ENCODE measurements at regions not wholly inside any gene's neighbourhood (a gene's known extent, or its start where the extent isn't known, plus 50 kb on each side); places are given as distances from the start of the nearest gene placed in this dataset.

DNA sequence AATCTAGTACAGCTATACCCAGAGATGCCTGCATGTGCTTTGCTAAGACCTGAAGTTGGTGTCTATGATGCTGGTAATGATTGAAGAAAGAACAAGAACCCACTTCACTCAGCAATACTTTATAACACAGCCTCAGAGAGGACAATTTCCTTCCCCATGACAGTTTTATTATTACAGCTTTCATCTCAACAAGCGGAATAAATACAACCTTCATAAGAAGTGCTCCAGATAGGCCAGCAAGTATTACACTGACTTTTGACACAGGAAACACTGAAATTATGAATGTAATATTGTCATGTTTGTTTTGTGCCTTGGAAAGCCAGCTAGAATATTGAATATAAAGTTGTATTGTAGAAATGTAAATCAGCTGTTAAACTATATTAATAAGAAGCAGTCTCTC is 557.4 kb upstream of the ARPP21 start:
- H3K36me3 ChIP-seq (ENCODE audit: control insufficient read depth in 2 of 2, insufficient read depth in 2 of 2, low read length in 1 of 2): no peaks in the 10 kb centered on the region
- ATAC-seq (no peak), FAIRE-seq (no peak), DNase-seq (ENCODE audit: low read depth, low spot score) (no peak)
- ChIA-PET POLR2A (no interaction called here), SMC1A (ENCODE audit: uncharacterized antibody, unreplicated experiment) (no interaction called here), CTCF (no interaction called here), RAD21 (ENCODE audit: unreplicated experiment) (no interaction called here)
- H4K20me1 ChIP-seq (ENCODE audit: control insufficient read depth, insufficient read depth): no peaks in the 10 kb centered on the region
- no peak overlapping the region for H3K4me3 ChIP-seq
- no peak overlapping the region for H3K27ac ChIP-seq (ENCODE audit: control insufficient read depth, insufficient read depth)
- no peak overlapping the region for H3K9ac ChIP-seq (ENCODE audit: control insufficient read depth, insufficient read depth, low read length)
- in situ Hi-C loops (cut with MboI) (no loop called here), intact Hi-C loops (cut with micrococcal nuclease; ENCODE audit: unreplicated experiment) (no loop called here)
- no peaks in the 10 kb centered on the region for H3K4me1 ChIP-seq (ENCODE audit: control insufficient read depth, insufficient read depth, low read length)
- no TSS peak for BruUV-seq (replicated peaks)
- TF ChIP-seq POLR2A (IDR thresholded peaks at IDR 0.05; ENCODE audit: low read depth, low read length) (no peak), WRNIP1 (IDR thresholded peaks at IDR 0.05; ENCODE audit: borderline replicate concordance, low read depth, low read length) (no peak), CREM (IDR thresholded peaks at IDR 0.05; ENCODE audit: low read depth) (no peak), SUPT20H (IDR thresholded peaks at IDR 0.05; ENCODE audit: borderline replicate concordance, control insufficient read depth, low read depth, low read length) (no peak), NBN (IDR thresholded peaks at IDR 0.05) (no peak), PAX8 (IDR thresholded peaks at IDR 0.05) (no peak), BMI1 (IDR thresholded peaks at IDR 0.05; ENCODE audit: borderline replicate concordance) (no peak), SRF (IDR thresholded peaks at IDR 0.05; ENCODE audit: low read depth in 2 of 2, low read length in 2 of 2) (no peak)
- TF ChIP-seq, protein P1, sequence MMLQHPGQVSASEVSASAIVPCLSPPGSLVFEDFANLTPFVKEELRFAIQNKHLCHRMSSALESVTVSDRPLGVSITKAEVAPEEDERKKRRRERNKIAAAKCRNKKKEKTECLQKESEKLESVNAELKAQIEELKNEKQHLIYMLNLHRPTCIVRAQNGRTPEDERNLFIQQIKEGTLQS (IDR thresholded peaks at IDR 0.05; ENCODE audit: borderline replicate concordance, extremely low read depth, low read depth, low read length): no peak
- TF ChIP-seq, protein P2, sequence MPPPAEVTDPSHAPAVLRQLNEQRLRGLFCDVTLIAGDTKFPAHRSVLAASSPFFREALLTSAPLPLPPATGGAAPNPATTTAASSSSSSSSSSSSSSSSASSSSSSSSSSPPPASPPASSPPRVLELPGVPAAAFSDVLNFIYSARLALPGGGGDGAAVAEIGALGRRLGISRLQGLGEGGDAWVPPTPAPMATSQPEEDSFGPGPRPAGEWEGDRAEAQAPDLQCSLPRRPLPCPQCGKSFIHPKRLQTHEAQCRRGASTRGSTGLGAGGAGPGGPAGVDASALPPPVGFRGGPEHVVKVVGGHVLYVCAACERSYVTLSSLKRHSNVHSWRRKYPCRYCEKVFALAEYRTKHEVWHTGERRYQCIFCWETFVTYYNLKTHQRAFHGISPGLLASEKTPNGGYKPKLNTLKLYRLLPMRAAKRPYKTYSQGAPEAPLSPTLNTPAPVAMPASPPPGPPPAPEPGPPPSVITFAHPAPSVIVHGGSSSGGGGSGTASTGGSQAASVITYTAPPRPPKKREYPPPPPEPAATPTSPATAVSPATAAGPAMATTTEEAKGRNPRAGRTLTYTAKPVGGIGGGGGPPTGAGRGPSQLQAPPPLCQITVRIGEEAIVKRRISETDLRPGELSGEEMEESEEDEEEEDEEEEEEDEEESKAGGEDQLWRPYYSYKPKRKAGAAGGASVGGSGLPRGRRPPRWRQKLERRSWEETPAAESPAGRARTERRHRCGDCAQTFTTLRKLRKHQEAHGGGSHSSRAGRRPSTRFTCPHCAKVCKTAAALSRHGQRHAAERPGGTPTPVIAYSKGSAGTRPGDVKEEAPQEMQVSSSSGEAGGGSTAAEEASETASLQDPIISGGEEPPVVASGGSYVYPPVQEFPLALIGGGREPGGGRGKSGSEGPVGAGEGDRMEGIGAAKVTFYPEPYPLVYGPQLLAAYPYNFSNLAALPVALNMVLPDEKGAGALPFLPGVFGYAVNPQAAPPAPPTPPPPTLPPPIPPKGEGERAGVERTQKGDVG (CRISPR knock-in tag; IDR thresholded peaks at IDR 0.05): no peak
- H3K27me3 ChIP-seq (replicated peaks in 1 of 2; ENCODE audit: control insufficient read depth in 2 of 2, insufficient read depth in 2 of 2, low read length in 1 of 2): no peaks in the 10 kb centered on the region
- H3K9me3 ChIP-seq (replicated peaks; ENCODE audit: control insufficient read depth, insufficient read depth, low read length): no peaks in the 10 kb centered on the region
- 53% methylated on average over 1 of the region's 1 CpG for WGBS (ENCODE audit: insufficient coverage, insufficient replicate concordance, low lambda C conversion rate, missing lambda C conversion rate)
- no peak overlapping the region for H2AFZ ChIP-seq (ENCODE audit: control insufficient read depth, low read depth, low read length)
- H3K4me2 ChIP-seq (ENCODE audit: control insufficient read depth, insufficient read depth): no peak overlapping the region
- H3K79me2 ChIP-seq (ENCODE audit: control insufficient read depth, insufficient read depth, low read length): no peaks in the 10 kb centered on the region
